Right lobe of liver (tissue), 4 donors: ENCODE measurements at regions not wholly inside any gene's neighbourhood (a gene's known extent, or its start where the extent isn't known, plus 50 kb on each side); places are given as distances from the start of the nearest gene placed in this dataset.

Experiments used
- CTCF ChIP-seq, 4 donors: fragments of 200-600 bp in 3 of 4; fragments of 450-650 bp in 1 of 4; IDR thresholded peaks; one replicate each; pipeline versions ENCODE4 v1.5.1 to v1.8.0; 2016 to 2022; ENCODE audit warnings: antibody characterized with exemption in 4 of 4, mild to moderate bottlenecking in 2 of 4
- POLR2A ChIP-seq: fragments of 450-650 bp; IDR thresholded peaks from one replicate; pipeline ENCODE4 v1.6.1; 2017; ENCODE audit warnings: antibody characterized with exemption, mild to moderate bottlenecking
- donor health status: DM: no; HTN: no; CAD: no.
- donor health status: DM: no; HTN: no; CAD: no.
- donor health status: DM: no; HTN: yes; CAD: no.

GRCh38 chr13:59343132-59343531 lies 820.6 kb downstream of the DIAPH3 start:
- no peak for TF ChIP-seq CTCF (IDR thresholded peaks at IDR 0.05)
- TF ChIP-seq POLR2A: no peak
